ACC112 (cell line): ENCODE measurements at regions not wholly inside any gene's neighbourhood (a gene's known extent, or its start where the extent isn't known, plus 50 kb on each side); places are given as distances from the start of the nearest gene placed in this dataset.
A peak's percentile ranks its signal among the peaks of the same experiment; 100 is the strongest.

Experiments used
- H2AFZ ChIP-seq: fragments of 200-600 bp; sonication (generic); one replicate; pipeline ENCODE4 v1.6.0; 2017; ENCODE audit warnings: antibody characterized with exemption, low read length; ENCODE audit not compliant: unreplicated experiment
- H3K27ac ChIP-seq: fragments of 200-600 bp; sonication (generic); 2 replicates; pipeline ENCODE4 v1.5.1; 2014; ENCODE audit warnings: low read depth, mild to moderate bottlenecking, antibody characterized with exemption, low read length, moderate library complexity
- H3K27me3 ChIP-seq: fragments of 200-600 bp; sonication (generic); 2 replicates; pipeline ENCODE4 v1.6.1; 2014; ENCODE audit warnings: mild to moderate bottlenecking, antibody characterized with exemption, low read length, moderate library complexity, mixed read lengths; ENCODE audit not compliant: insufficient read depth
- H3K36me3 ChIP-seq: fragments of 200-600 bp; sonication (generic); 2 replicates; pipeline ENCODE4 v1.6.1; 2016; ENCODE audit warnings: mild to moderate bottlenecking, antibody characterized with exemption, low read length, moderate library complexity, mixed read lengths; ENCODE audit not compliant: insufficient read depth
- H3K4me1 ChIP-seq: fragments of 200-600 bp; sonication (generic); one replicate; pipeline ENCODE4 v1.6.1; 2016; ENCODE audit warnings: low read length, mixed read lengths; ENCODE audit not compliant: insufficient read depth, unreplicated experiment, control insufficient read depth
- H3K4me3 ChIP-seq: fragments of 200-600 bp; sonication (generic); 2 replicates; pipeline ENCODE4 v1.5.1; 2014; ENCODE audit warnings: mild to moderate bottlenecking, low read depth, low read length
- H3K79me2 ChIP-seq: fragments of 200-600 bp; sonication (generic); one replicate; pipeline ENCODE4 v1.6.0; 2016; ENCODE audit warnings: low read length; ENCODE audit not compliant: control insufficient read depth, unreplicated experiment, insufficient read depth

DNA sequence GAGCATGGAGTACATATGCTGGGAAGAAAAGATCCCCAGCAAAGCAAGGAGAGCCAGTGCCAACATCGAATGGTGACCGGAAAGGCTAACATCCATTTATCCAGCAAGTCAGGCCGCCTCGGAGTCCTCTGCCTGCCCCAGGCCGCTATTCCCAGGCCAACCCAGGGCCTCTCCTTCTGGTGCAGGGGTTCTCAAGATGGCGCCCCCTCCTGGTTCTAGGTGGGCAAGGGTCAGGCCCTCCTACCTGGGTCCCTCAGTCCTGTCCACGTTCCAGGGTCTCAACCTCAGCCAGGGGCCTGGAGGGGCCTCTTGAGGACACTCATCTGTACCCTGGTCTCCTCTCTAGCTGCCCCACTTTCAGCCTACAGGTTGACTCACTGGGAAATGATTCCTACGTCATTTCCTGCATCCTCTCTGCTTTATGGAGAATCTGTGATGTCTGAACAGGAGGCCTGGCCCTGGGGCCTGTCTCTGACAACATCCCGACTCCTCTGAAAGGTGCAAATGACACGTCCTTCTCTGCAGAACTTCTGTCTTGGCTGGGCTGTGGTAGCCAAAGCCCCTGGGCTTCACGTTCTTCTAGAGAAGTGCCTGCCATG is 145.3 kb downstream of the PSMG1 start:
- no peaks in the 10 kb centered on the region for H3K79me2 ChIP-seq
- no peaks in the 10 kb centered on the region for H3K36me3 ChIP-seq
- H3K4me1 ChIP-seq, result no peaks in the 10 kb centered on the region
- H3K27ac ChIP-seq, result no peak overlapping the region
- no peak overlapping the region for H2AFZ ChIP-seq
- H3K4me3 ChIP-seq, result no peak overlapping the region
- no peaks in the 10 kb centered on the region for H3K27me3 ChIP-seq

DNA sequence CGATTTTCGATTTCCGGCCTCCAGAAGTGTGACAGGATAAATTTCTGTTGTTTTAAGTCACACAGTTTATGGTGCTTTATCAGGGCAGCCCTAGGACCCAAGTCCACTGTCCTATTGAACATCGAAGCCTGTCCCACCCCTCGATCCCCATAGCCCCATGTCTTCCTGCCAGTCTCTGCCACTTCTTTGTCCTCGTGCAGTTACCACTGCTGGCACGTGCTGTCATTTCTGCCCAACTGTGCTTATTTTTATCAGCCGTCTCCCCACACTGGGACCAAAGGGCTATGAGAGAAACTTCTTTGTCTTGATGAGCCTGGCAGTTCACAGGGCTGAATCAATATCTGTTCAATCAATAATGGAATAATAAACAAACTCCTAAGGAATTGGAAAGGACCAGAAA is 146.7 kb downstream of the PSMG1 start:
- H3K79me2 ChIP-seq, result no peaks in the 10 kb centered on the region
- H3K27ac ChIP-seq, result no peak overlapping the region
- H3K36me3 ChIP-seq, result no peaks in the 10 kb centered on the region
- H3K4me1 ChIP-seq, result no peaks in the 10 kb centered on the region
- H3K27me3 ChIP-seq, result no peaks in the 10 kb centered on the region
- H2AFZ ChIP-seq, result no peak overlapping the region
- H3K4me3 ChIP-seq, result no peak overlapping the region

GRCh38 chr21:39034590-39035536 is 148.4 kb downstream of the PSMG1 start:
- no peaks in the 10 kb centered on the region for H3K4me1 ChIP-seq
- H3K27ac ChIP-seq, result no peak overlapping the region
- no peaks in the 10 kb centered on the region for H3K36me3 ChIP-seq

GRCh38 chr21:39033878-39034589 is 149.2 kb downstream of the PSMG1 start:
- no peaks in the 10 kb centered on the region for H3K36me3 ChIP-seq
- no peaks in the 10 kb centered on the region for H3K27me3 ChIP-seq
- no peak overlapping the region for H3K27ac ChIP-seq
- H3K4me1 ChIP-seq, result no peaks in the 10 kb centered on the region
- no peaks in the 10 kb centered on the region for H3K79me2 ChIP-seq
- no peak overlapping the region for H2AFZ ChIP-seq
- H3K4me3 ChIP-seq, result peak overlapping the region; percentile 36; the same call in 1 of the 2 replicates

More at GRCh38 chr21:39034590-39035536, 148.4 kb downstream of the PSMG1 start:
- Histone ChIP-seq H3K79me2 (no peaks in the 10 kb centered on the region), H3K27me3 (no peaks in the 10 kb centered on the region), H2AFZ (no peak overlapping the region), H3K4me3 (no peak overlapping the region)

DNA sequence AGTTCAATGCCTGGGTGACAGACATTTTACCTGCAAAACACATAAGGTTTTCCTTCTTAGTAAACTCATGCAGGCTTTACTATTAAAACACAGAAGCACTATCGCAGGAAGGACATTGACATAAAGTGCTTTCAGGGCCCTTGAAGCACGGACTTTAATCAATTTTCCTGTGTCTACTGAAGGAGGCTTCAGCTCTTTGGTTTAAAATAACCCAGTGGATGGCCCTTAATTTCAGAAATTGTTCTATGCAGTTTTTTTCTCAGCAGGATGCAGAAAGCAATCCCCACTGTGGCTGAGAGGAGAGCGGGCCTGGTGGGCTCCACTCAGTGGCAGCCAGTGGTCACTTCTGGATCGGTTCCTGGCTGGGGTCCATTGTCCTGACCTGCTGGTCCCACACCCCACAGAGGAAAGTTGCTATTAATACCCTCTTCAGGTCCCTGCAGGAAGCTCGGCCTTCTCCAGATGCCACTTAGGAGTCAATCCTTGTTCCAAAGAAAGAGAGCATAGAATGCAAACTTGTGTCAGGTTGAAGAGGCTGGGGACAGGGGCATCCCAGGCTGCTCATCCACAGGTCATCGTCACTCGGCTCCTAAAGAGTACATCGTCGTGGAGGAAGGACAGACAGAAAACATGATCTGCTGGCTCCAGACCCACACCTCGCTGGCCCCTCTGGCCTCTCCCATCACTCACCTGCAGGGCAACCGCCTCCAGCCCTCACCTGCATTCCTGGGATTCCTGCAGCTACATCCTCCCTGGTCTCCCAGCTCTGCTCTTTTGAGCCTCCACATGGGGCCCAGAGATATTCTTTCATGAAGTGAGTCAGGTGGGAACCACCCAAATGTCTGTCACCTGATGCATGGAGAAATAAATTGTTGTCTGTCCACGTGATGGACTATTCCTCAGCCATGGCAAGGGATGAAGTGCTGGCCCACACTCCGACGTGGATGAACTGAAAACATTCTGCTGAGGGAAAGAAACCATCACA is 153.1 kb downstream of the PSMG1 start:
- no peak overlapping the region for H3K4me3 ChIP-seq
- H3K4me1 ChIP-seq, result no peaks in the 10 kb centered on the region
- no peak overlapping the region for H2AFZ ChIP-seq
- no peaks in the 10 kb centered on the region; the same call in 1 of the 2 replicates for H3K36me3 ChIP-seq
- H3K27me3 ChIP-seq, result no peaks in the 10 kb centered on the region
- H3K79me2 ChIP-seq, result no peaks in the 10 kb centered on the region
- no peak overlapping the region for H3K27ac ChIP-seq

- Histone ChIP-seq H3K4me3 (no peak overlapping the region), H3K4me1 (no peaks in the 10 kb centered on the region), H3K27ac (no peak overlapping the region), H3K36me3 (no peaks in the 10 kb centered on the region; the same call in 1 of the 2 replicates), H2AFZ (no peak overlapping the region), H3K79me2 (no peaks in the 10 kb centered on the region), H3K27me3 (no peaks in the 10 kb centered on the region)
Measured at GRCh38 chr21:39029086-39029755, 154.0 kb downstream of the PSMG1 start.

DNA sequence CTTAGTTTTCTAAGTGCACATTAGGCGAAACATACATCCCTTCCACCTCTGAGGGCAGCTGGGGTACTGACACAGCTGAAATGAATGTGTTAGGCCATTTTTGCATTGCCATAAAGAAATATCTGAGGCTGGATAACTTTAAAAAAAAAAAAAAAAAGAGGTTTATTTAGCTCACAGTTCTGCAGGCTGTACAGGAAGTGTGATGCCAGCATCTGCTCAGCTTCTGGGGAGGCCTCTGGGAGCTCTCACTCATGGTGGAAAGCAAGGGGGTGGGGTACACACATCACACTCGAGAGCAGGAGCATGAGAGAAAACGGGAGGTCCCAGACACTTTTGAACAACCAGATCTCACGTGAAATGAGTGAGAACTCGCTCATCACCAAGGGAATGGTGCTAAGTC is 158.1 kb downstream of the PSMG1 start:
- no peak overlapping the region for H3K27ac ChIP-seq
- H3K79me2 ChIP-seq, result no peaks in the 10 kb centered on the region
- no peaks in the 10 kb centered on the region for H3K27me3 ChIP-seq
- H3K4me3 ChIP-seq, result no peak overlapping the region
- peaks cover 33% of the 10 kb centered on the region for H3K4me1 ChIP-seq
- no peaks in the 10 kb centered on the region; the same call in 1 of the 2 replicates for H3K36me3 ChIP-seq
- no peak overlapping the region for H2AFZ ChIP-seq

DNA sequence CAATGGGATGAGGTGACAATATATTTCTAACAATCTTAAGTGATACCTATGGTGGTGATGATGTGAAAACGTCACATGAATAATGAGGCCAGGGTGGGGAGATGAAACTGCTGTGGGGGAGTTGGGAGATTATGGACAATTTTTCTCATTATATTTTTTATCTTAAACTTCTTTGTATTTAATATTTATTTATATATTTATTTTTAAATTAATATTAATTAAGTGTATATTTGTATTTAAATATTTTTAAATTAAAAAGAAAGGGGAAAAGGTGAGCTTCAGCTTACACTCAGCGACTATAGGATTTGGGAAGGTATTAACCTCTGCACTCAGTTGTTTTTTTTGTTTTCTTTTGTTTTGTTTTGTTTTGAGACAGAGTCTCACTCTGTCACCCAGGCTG is 158.7 kb downstream of the PSMG1 start:
- Histone ChIP-seq H3K4me1 (peaks cover 33% of the 10 kb centered on the region), H3K36me3 (no peaks in the 10 kb centered on the region; the same call in 1 of the 2 replicates), H3K4me3 (no peak overlapping the region), H2AFZ (no peak overlapping the region), H3K79me2 (no peaks in the 10 kb centered on the region), H3K27me3 (no peaks in the 10 kb centered on the region), H3K27ac (no peak overlapping the region)

GRCh38 chr21:39022863-39023693 is 160.2 kb downstream of the PSMG1 start:
- Histone ChIP-seq H3K27me3 (no peaks in the 10 kb centered on the region), H2AFZ (peak overlapping the region; percentile 49), H3K4me1 (peaks cover 33% of the 10 kb centered on the region), H3K27ac (peak overlapping the region; percentile 35), H3K79me2 (no peaks in the 10 kb centered on the region), H3K4me3 (peak overlapping the region; percentile 1; the same call in 1 of the 2 replicates), H3K36me3 (no peaks in the 10 kb centered on the region; the same call in 1 of the 2 replicates)
